H1 (cell line): ENCODE measurements at regions not wholly inside any gene's neighbourhood (a gene's known extent, or its start where the extent isn't known, plus 50 kb on each side); places are given as distances from the start of the nearest gene placed in this dataset.

ENCODE experiments used
- CTCF ChIA-PET: fragments of 300-600 bp; sonication (Branson Sonifier 250); formaldehyde crosslinking; loops from one replicate; lab custom pipeline; 2021; ENCODE audit not compliant: partially characterized antibody; lab: Charles Lee
- POLR2A ChIA-PET: fragments of 300-600 bp; sonication (Branson Sonifier 250); formaldehyde crosslinking; loops from one replicate; lab custom pipeline; 2021; ENCODE audit warnings: inconsistent platforms; ENCODE audit not compliant: partially characterized antibody; lab: Charles Lee
- DNase-seq, 2 experiments: peaks; one replicate each; pipeline versions ENCODE4 v3.0.0 to v3.0.0-alpha.2; 2010 to 2022; ENCODE audit warnings: low spot score in 2 of 2, low read depth in 1 of 2, mixed read lengths in 1 of 2
- FAIRE-seq: peaks from 2 replicates; lab custom pipeline; 2011; peaks lifted over from hg19 to GRCh38; lab: Jason Lieb, UNC
- H2AFZ ChIP-seq: 2 replicates; pipeline ENCODE4 v1.8.1; 2012; ENCODE audit warnings: low read length, inconsistent platforms
- H2AK5ac ChIP-seq: 2 replicates; pipeline ENCODE4 v1.6.1; 2013; ENCODE audit warnings: low read depth, low read length
- H2BK120ac ChIP-seq: replicated peaks from 2 replicates; pipeline ENCODE3; 2013; ENCODE audit warnings: low read depth, low read length, inconsistent platforms
- H2BK12ac ChIP-seq: 2 replicates; pipeline ENCODE4 v1.6.1; 2013; ENCODE audit warnings: low read depth, low read length
- H2BK15ac ChIP-seq: 2 replicates; pipeline ENCODE4 v1.6.1; 2013; ENCODE audit warnings: low read length
- H2BK20ac ChIP-seq: 2 replicates; pipeline ENCODE4 v1.6.1; 2013; ENCODE audit warnings: low read length
- H2BK5ac ChIP-seq: 2 replicates; pipeline ENCODE4 v1.6.1; 2013; ENCODE audit warnings: low read depth, low read length
- H3K14ac ChIP-seq: 2 replicates; pipeline ENCODE4 v1.6.1; 2013; ENCODE audit warnings: inconsistent platforms; ENCODE audit not compliant: insufficient read length
- H3K18ac ChIP-seq: 2 replicates; pipeline ENCODE4 v1.6.1; 2013; ENCODE audit warnings: low read length; ENCODE audit errors: extremely low read depth
- H3K23ac ChIP-seq: 2 replicates; pipeline ENCODE4 v1.6.1; 2013; ENCODE audit warnings: inconsistent platforms; ENCODE audit not compliant: insufficient read length
- H3K23me2 ChIP-seq: 2 replicates; pipeline ENCODE4 v1.6.1; 2013; ENCODE audit warnings: low read depth, low read length
- H3K27ac ChIP-seq: 2 replicates; pipeline ENCODE4 v1.6.1; 2011; ENCODE audit warnings: low read depth, low read length, inconsistent platforms
- H3K27me3 ChIP-seq, 4 experiments: replicated peaks in 1 of 4; 1 replicate in 1 of 4; 2 replicates in 3 of 4; pipeline versions ENCODE4 v1.6.1 to v1.8.1; 2011 to 2013; ENCODE audit warnings: low read length in 3 of 4, mild to moderate bottlenecking in 3 of 4, inconsistent platforms in 2 of 4, mixed read lengths in 2 of 4, moderate library complexity in 1 of 4; ENCODE audit not compliant: control insufficient read depth in 3 of 4, insufficient read depth in 3 of 4; ENCODE audit errors: extremely low read depth in 1 of 4
- H3K36me3 ChIP-seq, 4 experiments: 2 replicates each; pipeline versions ENCODE4 v1.6.1 to v1.8.1; 2011 to 2013; ENCODE audit warnings: mild to moderate bottlenecking in 4 of 4, low read length in 3 of 4, moderate library complexity in 2 of 4, control low read depth in 1 of 4, inconsistent platforms in 1 of 4; ENCODE audit not compliant: insufficient read depth in 4 of 4, control insufficient read depth in 2 of 4
- H3K4ac ChIP-seq: replicated peaks from 2 replicates; pipeline ENCODE3; 2013; ENCODE audit warnings: low read length, low read depth, mixed read lengths, inconsistent platforms; ENCODE audit not compliant: insufficient read length
- H3K4me1 ChIP-seq, 4 experiments: replicated peaks in 1 of 4; 1 replicate in 1 of 4; 2 replicates in 3 of 4; pipeline versions ENCODE4 v1.6.1 to v1.8.1; 2011 to 2013; ENCODE audit warnings: low read length in 3 of 4, inconsistent platforms in 2 of 4, mixed read lengths in 1 of 4; ENCODE audit not compliant: insufficient read depth in 4 of 4, control insufficient read depth in 3 of 4
- H3K4me2 ChIP-seq, 2 experiments: 2 replicates each; pipeline versions ENCODE4 v1.6.1 to v1.8.1; 2011 to 2013; ENCODE audit warnings: low read depth in 2 of 2, low read length in 2 of 2, control low read depth in 1 of 2, inconsistent platforms in 1 of 2, mild to moderate bottlenecking in 1 of 2; ENCODE audit not compliant: insufficient read depth in 1 of 2
- H3K4me3 ChIP-seq, 4 experiments: fragments of 200-600, 300-600 bp in 1 of 4; sonication (generic), shearing (Covaris generic), sonication (Bioruptor Twin) in 1 of 4; 2 replicates each; pipeline versions ENCODE4 v1.5.1 to v1.8.1; 2011 to 2016; ENCODE audit warnings: low read length in 4 of 4, low read depth in 3 of 4, control low read depth in 2 of 4, inconsistent platforms in 2 of 4, mild to moderate bottlenecking in 2 of 4, mixed read lengths in 1 of 4, moderate library complexity in 1 of 4; ENCODE audit not compliant: insufficient read depth in 2 of 4; ENCODE audit errors: extremely low read depth in 1 of 4
- H3K56ac ChIP-seq: replicated peaks from 2 replicates; pipeline ENCODE3; 2013; ENCODE audit warnings: low read depth, mild to moderate bottlenecking, mixed read lengths, low read length, inconsistent platforms; ENCODE audit not compliant: insufficient read length
- H3K79me1 ChIP-seq: 2 replicates; pipeline ENCODE4 v1.6.1; 2013; ENCODE audit warnings: low read depth, low read length, control low read depth
- H3K79me2 ChIP-seq, 2 experiments: 2 replicates each; pipeline versions ENCODE4 v1.6.1 to v1.8.1; 2012 to 2013; ENCODE audit warnings: low read length in 2 of 2, mild to moderate bottlenecking in 2 of 2, inconsistent platforms in 1 of 2; ENCODE audit not compliant: insufficient read depth in 2 of 2, control insufficient read depth in 1 of 2
- H3K9ac ChIP-seq, 4 experiments: replicated peaks in 1 of 4; 1 replicate in 1 of 4; 2 replicates in 3 of 4; pipeline versions ENCODE4 v1.6.1 to v1.8.1; 2011 to 2013; ENCODE audit warnings: low read depth in 3 of 4, low read length in 3 of 4, control low read depth in 2 of 4, mild to moderate bottlenecking in 2 of 4, moderate library complexity in 2 of 4, inconsistent platforms in 1 of 4; ENCODE audit errors: extremely low read depth in 1 of 4
- H3K9me3 ChIP-seq, 2 experiments: 2 replicates each; pipeline versions ENCODE4 v1.6.1 to v1.8.1; 2012 to 2013; ENCODE audit warnings: mild to moderate bottlenecking in 2 of 2, moderate library complexity in 2 of 2, control low read depth in 1 of 2, inconsistent platforms in 1 of 2, low read depth in 1 of 2, low read length in 1 of 2, mixed read lengths in 1 of 2; ENCODE audit not compliant: insufficient read depth in 2 of 2
- H4K20me1 ChIP-seq, 2 experiments: replicated peaks in 1 of 2; 2 replicates each; pipeline versions ENCODE3 to v1.8.1; 2011 to 2013; ENCODE audit warnings: inconsistent platforms in 2 of 2, low read length in 2 of 2, mild to moderate bottlenecking in 1 of 2; ENCODE audit not compliant: insufficient read depth in 2 of 2, control insufficient read depth in 1 of 2
- H4K5ac ChIP-seq: 2 replicates; pipeline ENCODE4 v1.6.1; 2013; ENCODE audit warnings: low read length, low read depth, mixed read lengths, inconsistent platforms; ENCODE audit not compliant: insufficient read length
- H4K8ac ChIP-seq: 2 replicates; pipeline ENCODE4 v1.8.0; 2013; ENCODE audit warnings: mild to moderate bottlenecking, moderate library complexity, low read length, inconsistent platforms; ENCODE audit not compliant: insufficient read depth; ENCODE audit errors: extremely low read depth
- H4K91ac ChIP-seq: replicated peaks from 2 replicates; pipeline ENCODE3; 2013; ENCODE audit warnings: low read length, mixed read lengths, inconsistent platforms; ENCODE audit not compliant: insufficient read length
- EP300 ChIP-seq, 2 experiments: IDR thresholded peaks; 1 replicate in 1 of 2; 2 replicates in 1 of 2; pipeline ENCODE4 v1.6.1; 2011 to 2012; ENCODE audit warnings: low read depth in 2 of 2, low read length in 2 of 2, mild to moderate bottlenecking in 2 of 2, borderline replicate concordance in 1 of 2, inconsistent platforms in 1 of 2, moderate library complexity in 1 of 2
- PHF8 ChIP-seq: fragments of 200-600 bp; sonication (generic); conservative IDR thresholded peaks from 2 replicates; pipeline ENCODE4 v1.7.1; 2012; ENCODE audit warnings: low read depth, mild to moderate bottlenecking, inconsistent platforms, low read length, moderate library complexity

GRCh38 chr5:117380316-117380715, 805.7 kb upstream of the SEMA6A start:
- H3K9me3 ChIP-seq: no peaks in the 10 kb centered on the region
- no peak for FAIRE-seq
- H2BK5ac ChIP-seq: no peak overlapping the region
- no peaks in the 10 kb centered on the region for H3K36me3 ChIP-seq
- no peaks in the 10 kb centered on the region for H3K79me1 ChIP-seq
- H3K56ac ChIP-seq: no peak overlapping the region
- H4K91ac ChIP-seq: no peak overlapping the region
- H4K20me1 ChIP-seq: no peaks in the 10 kb centered on the region
- no peaks in the 10 kb centered on the region for H3K4me1 ChIP-seq
- H4K5ac ChIP-seq: no peak overlapping the region
- H2BK12ac ChIP-seq: no peak overlapping the region
- H3K4ac ChIP-seq: no peak overlapping the region
- no peak overlapping the region for H2BK20ac ChIP-seq
- H3K23ac ChIP-seq: no peak overlapping the region
- H3K4me2 ChIP-seq: no peak overlapping the region
- H3K27me3 ChIP-seq: no peaks in the 10 kb centered on the region
- H3K27ac ChIP-seq: no peak overlapping the region
- no peak overlapping the region for H2AFZ ChIP-seq
- DNase-seq: no peak
- H3K23me2 ChIP-seq: no peaks in the 10 kb centered on the region
- no peaks in the 10 kb centered on the region for H3K79me2 ChIP-seq
- H4K8ac ChIP-seq: no peak overlapping the region
- no peak overlapping the region for H2AK5ac ChIP-seq
- no peak overlapping the region for H3K14ac ChIP-seq
- ChIA-PET CTCF (no interaction called here), POLR2A (no interaction called here)
- no peak overlapping the region for H3K4me3 ChIP-seq
- no peak overlapping the region for H3K9ac ChIP-seq
- no peak overlapping the region for H2BK15ac ChIP-seq
- H2BK120ac ChIP-seq: no peak overlapping the region
- H3K18ac ChIP-seq: no peak overlapping the region
- TF ChIP-seq EP300 (IDR thresholded peaks at IDR 0.05; ENCODE audit: borderline replicate concordance in 1 of 2, low read depth in 2 of 2, low read length in 2 of 2): no peak
- TF ChIP-seq PHF8: no peak
